ENCODE measurements at regions not wholly inside any gene's neighbourhood (a gene's known extent, or its start where the extent isn't known, plus 50 kb on each side); places are given as distances from the start of the nearest gene placed in this dataset.

DNA sequence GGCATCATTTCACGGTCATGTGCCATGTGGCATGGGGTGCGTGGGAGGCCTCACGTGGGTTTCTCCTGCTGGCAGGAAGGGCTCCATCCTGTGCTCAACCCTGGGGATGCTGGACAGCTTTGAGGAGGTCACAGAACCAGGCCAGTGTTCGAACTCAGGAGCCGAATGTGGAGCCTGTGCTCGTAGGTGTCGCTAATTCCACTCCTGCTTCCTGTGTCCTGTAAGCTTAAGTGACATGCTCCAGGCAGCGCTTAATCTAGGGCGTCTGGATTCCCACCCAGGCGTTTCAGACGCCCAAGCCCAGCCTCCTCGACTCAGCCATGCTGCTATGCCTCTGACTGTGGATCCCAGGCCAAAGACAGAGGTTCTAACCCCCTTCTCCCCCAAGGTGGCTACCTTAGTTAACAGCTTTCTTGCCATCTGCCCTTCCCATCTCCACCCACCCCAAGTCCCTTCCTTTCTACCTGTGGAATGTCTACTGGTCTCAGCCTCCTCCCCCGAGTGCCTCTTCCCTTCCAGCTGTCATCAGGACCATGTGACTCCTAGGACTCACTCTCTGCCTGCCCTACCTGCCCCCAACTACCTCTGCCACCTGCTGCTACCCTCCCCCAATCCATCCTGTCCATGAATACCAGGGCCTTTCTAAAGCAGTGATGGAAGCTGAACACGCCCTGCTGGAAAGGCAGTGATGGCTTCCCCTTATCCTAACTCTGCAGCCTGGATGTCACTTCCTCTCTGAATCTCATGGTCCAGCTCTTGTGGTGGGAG is 255.1 kb downstream of the CDH26 start:
- no peak for DNase-seq (ENCODE audit: low spot score)

DNA sequence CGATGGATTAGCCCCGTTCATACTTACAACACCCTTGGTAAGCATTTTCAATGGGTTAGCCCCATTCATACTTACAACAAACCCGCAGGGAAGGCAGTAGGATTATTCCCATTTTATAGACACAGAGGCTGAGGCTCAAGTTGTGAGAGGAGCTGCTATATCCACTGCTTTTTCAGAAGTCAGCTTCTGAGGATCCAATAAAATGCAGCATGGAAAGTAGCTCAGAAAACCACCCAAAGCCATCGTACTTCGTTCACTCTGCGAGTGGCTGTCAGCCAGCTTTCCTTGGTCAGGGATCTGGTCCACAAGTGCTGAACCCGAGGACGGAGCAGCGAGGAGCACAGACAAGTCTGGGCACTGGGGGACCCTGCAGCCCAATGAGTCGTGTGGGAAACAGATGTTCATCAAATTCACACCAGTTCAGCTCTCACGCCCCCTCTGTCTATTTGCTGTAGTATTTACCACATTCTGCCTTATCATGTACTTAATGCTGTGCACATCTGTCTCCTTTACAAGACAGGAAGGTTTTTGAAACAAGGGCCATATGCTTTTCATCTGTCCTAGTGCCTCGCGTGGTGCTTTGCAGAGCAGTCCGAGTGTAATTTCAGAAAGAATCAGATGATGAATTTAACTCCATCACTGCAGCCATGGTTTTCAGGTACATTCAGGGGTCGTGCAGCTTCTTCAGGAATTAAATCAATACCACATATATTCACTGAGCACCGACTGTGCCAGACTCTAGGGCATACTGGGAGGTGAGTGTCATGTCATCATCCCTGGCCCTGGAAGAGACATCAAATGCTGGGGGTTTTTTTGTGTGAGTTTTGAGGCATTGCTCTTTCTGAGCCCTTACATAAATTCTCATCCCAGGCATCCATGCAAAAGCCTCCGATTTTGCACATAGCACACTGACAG is 256.9 kb downstream of the CDH26 start:
- DNase-seq (ENCODE audit: low spot score): no peak

DNA sequence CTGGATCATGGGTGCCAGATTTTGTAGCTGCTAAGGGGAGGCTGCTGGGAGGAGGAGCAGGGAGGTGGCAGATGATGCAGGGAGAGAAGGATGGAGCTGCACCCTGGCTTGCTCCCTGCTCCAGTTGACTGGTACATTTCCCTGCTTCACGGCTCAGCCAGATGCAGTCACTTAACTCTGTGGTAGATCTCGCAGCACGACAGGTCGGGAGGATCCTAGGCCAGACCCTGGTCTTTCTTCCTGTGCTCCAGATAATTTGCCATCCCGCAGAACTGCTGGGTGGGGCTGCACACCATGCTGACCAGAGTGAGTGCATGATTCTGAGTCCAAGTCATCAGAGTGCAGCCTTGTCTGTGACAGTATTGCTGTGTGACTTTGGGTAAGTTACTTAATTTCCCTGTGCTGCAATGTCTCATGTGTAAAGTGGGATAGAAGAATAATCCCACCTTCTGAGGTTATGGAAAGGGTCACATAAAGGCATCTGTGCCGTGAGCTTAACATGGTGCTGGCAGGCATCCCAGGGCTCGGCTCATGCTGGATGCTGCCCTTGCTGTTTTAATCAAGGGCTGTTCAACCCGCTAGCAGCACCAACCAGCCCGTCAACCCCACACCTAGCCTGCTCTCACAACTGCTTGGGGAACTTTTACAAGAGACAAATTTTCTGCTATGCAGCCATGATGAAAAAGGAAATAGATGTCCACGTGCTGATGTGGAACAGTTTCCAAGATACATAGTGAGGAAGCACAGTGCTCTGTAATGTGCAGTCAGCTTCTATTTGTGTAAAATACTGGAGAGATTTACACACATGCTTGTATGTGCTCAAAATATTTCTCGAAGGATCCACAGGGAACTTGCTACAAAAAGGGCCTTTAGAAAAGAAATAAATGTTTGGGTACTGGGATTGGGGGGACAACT is 257.9 kb downstream of the CDH26 start:
- no peak for DNase-seq (ENCODE audit: low spot score)

DNA sequence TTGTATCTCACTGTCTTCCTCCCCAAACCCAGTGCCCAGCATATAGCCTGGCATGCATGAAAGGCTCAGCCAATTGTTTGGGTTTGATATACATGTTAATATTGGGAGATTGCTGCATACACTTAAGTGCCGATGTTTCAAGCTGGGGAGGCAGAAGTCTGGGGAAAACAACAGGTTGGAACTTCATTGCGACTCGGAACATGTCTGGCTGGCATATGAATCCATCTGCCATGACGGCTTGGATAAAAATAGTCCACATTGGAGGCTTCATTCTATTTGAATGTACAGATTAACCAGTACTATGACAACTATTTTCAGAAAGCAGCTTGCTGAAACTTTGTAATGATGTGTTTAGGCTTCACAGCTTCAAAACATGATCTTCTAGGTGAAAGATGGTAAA is 261.0 kb downstream of the CDH26 start:
- no peak for DNase-seq (ENCODE audit: low spot score)

DNA sequence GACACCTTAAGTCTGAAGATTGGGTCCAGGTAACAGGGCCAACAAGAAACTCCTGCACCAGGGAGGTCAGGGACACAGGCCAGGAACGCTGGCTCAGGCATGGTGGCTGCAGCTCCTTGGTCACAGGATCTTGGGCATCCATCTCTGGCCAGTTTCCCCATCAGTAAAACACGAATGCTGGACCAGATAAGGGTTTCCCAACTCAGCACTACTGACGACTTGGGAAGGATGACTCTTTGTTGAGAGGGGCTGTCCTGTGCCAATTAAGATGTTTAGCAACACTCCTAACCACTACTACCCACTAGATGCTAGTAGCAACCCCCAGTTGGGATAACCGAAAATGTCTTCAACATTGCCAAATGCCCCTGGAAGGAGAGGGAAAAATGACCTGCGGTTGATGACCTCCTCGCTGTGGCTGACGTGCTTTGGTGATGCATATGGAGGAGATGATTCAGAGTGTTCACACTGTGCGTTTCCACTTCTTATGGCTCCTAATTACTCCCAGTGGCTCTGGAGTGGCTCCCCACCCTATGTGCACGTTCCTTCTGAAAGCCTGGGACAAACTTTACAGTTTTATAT is 261.9 kb downstream of the CDH26 start:
- no peak for DNase-seq (ENCODE audit: low spot score)

DNA sequence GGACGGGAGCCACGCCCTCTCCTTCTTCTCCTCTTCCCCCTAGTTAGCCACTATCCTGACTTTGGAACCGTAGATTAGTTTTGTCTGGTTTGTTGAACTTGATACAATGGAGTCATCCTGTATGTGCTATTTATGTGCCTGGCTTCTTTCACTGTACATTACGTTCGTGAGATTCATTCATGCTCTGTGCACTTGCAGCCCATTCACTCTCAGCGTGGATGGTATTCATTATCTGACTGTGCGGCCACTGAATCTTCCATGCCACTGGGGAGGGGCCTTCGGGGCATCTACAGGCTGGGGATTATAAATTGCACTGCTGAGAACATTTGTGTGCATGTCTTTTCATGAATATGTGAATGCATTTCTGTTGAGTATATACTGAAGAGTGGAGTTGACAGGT is 262.5 kb downstream of the CDH26 start:
- DNase-seq (ENCODE audit: low spot score): no peak

DNA sequence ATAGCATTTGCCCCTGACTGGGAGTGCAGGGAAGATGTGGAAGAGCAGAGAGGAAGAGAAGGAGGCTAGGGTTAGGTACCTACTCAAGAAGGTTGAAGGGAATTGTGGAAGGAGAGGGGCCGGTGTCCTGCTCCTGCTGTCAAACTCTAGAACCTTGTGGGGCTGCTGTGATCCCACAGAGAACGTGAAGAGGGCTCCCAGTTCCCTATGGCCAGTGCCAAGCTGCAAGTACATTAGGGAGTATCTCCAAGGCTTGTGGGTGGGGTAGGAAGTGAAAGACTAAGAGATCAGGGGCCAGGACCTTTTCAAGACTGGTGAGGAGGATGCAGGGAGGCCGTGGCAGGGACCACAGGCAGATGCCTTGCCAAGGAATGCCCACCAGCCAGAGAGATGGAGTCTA is 263.4 kb downstream of the CDH26 start:
- DNase-seq (ENCODE audit: low spot score): no peak

DNA sequence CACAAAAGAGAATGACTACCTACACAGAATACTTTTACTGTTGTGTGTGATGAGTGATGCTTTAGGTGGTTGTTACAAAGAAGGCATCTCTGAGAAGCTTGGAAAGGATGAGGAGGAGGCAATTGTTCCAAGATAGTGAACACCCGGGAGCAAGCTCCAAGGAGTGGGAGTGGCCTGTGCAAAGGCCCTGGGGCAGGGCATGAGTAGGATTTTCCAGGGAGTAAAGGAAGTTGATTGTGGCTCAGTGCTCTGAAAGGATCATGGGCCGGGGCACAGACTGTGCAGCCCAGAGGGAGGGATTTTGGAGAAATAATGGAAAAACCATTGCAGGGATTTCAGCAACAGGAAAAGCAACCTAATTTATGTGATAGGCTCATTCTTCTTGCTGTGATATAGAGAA is 264.3 kb downstream of the CDH26 start:
- no peak for DNase-seq (ENCODE audit: low spot score)

DNA sequence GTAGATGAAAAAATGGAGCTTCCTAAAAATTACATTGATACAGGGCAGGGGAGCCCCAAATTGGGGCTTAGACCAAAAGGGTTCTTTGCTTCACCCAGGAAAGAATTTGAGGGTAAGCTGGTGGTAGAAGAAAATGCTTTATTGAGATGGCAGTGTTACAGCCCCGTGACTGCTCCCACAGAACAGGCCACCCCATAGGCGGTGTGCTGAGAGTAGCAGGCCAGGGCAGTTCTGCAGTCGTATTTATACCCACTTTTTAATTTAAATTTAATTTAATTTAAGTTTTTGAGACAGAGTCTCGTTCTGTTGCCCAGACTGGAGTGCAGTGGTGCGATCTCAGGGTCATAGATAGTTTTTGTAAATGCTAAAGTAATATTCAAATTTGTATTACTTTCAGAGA is 265.0 kb downstream of the CDH26 start:
- no peak for DNase-seq (ENCODE audit: low spot score)

DNA sequence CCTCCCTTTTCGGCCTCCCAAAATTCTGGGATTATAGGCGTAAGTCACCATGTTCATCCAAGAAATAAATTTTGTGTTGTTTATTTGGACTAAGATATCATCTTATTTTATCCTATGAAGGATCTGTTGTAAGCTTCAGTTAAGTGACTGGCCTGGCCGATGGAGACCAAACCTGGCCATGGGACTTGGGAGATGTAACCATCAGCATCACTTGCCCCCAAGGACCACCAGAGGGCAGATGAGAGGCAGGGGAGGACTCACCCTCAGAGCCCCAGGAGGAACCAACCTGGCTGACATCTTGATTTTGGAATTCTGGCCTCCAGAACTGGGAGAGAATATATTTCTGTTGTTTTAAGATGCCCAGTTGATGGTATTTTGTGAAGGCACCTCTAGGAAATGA is 266.7 kb downstream of the CDH26 start:
- DNase-seq (ENCODE audit: low spot score): no peak

DNA sequence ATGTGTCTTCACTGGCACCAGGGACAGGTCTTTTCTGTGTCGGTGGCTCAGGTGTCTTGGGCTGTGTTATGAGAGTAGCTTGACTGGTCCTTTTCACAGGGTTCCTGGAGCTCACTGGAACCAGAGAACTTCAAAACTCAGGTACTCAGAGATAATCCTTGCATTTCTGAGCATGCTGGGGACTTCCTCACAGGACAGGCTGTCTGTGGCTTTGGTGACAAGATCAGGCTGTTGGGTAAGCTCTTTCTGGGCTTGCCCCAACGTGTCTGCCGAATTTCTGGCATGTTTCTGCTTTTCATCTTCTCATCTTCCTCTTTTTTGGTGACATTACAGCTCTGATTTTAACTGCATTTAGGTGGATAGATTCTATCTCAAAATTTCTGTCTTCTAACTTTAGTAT is 270.0 kb downstream of the CDH26 start:
- DNase-seq (ENCODE audit: low spot score): no peak

DNA sequence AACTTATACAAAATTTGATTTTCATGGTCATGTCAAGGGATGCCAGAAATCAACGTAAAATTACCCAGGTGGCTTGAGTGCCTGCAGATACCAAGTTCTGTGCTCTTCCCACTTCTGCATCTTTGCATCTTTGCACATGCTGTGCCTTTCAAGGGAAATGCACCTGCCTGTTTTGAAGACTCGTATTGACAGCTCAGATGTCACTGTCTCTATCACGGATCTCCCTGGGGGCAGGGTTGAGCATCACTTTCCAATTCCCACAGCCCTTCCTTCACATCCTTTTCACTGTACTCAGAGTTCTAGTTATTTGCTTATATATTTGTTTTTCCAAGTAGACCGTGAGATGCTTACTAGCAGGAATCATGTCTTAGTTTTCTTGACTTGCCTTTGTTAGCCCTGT is 274.2 kb downstream of the CDH26 start:
- no peak for DNase-seq (ENCODE audit: low spot score)

DNA sequence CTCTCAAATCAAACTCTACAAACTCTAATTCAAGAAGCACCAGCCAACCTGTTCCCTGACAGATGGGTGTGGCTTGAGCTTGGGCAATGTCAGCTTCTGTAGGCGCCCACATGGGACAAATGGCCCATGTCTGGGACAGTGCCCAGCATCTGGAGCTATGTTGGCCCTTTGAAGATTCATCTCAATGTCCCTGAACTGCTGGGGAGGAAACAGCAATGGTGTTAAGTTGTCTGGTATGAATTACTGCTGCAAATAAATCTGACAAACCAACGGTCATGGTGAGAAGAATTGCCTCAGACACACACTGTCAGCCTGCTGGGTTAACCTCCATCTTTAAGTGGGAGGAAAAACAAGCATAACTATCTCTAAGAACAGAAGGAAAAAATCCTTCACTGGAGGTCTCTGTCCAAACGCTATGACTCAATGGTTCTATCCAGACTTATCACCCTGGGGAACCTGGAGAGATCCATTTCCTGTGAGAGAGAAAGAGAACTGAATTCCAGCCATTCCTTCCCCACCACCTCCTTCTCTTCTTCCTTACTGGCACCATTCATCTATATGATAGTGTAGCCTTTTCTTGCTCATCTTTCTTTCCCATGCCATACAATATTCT is 274.9 kb downstream of the CDH26 start:
- no peak for DNase-seq (ENCODE audit: low spot score)

DNA sequence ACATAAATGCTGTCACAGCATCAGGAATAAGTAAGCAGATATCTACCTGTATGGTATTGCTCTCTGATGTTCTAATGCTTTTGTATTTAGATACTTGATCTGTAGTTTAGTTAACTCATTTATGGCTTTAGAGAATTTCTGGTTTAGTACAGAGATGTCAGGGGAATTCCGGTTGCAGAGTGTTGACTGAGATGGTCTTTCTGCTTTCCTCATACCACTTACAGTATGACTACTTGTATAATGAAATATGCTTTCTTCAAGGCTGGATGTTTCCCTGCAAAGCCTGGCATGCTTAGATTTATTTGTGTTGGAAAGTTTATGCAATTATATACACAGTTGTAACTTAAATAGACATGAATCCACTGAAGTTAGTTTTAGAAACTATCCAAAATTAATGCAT is 278.4 kb downstream of the CDH26 start:
- no peak for DNase-seq (ENCODE audit: low spot score)

DNA sequence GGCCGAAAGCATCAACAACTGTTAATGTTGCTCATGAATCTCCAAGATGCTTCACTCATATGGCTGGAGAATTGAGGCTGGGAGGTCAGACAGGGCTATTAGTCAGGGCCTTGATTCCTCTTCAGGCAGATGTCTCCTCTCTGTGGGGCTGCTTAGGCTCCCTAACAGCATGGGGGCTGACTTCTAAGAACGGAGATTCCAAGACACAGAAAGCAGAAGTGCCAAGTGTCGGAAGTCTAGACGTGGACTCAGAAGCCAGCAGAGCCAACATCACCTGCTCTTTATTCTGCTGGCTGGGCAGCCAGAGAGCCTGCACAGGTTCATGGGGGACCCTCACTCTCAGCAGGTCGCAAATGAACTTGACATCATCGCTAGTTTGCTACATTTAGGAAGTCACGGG is 279.8 kb downstream of the CDH26 start:
- no peak for DNase-seq (ENCODE audit: low spot score)

DNA sequence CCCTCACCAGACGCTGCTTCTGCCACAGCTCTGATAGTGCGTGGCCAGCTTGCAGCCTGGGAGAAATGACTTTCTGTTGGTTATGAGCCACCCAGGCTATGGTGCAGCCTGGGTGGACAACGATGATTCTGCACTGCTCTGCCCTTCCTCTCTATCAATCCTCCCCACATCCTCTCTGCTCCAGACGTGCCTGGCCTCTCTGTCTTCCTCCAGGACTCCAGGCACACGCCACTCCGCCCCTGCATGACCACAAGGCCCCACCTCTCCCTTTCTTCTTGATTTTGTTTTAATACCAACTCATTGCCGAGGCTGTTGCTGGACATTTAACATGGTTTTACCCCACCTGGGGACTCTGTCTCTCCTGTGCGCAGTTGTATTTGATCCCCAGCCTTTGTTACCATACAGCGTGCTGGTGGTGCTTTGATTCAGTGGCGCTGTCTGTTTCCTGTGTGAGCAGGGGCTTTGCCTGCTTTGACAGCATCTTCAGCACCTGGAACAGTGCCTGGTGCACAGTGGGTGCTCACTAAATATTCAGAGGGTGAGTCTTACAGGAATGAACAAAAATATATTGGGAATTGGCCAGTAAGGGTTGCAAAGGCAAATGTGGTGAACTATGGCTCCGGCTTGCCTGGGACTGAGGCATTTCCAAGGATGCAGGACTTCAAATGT is 280.9 kb downstream of the CDH26 start:
- DNase-seq (ENCODE audit: low spot score): no peak

DNA sequence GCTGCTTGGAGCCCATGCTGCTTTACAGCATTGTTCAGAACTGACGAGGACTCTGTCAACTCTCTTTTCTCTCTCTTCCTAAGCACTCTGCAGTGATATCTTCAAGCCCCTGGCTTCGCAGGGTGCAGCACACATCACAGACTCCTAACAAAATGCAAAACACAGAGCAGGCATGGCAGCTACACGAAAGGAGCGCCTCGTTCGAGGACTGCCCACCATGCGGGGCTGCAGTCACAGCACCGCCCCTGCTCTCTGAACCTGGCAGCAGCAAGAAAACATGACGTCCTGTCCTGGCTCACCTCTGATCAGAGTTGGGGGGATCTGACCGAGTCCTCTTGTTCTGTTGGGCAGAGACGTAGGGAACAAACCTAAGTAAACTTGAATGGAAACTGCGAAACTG is 281.7 kb downstream of the CDH26 start:
- DNase-seq (ENCODE audit: low spot score): no peak

DNA sequence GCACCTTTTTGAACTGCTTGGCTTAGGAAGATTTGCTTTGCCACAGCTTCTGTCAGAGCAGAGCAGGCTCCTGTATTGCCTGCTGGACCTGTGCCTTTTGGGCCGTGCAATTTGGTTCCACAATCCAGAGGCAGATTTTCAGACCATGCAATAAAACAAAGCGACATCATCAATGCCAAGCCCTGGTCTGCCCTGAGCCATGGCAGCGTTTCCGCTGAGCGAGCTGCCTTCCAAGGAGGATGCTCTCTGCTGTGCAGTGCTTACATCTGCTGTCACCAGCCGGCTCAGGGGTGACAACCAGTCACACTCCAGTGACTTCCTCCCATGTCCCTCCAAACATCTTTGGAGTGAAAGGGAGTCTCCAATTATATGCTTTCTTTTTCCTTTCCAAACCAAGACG is 282.2 kb downstream of the CDH26 start:
- no peak for DNase-seq (ENCODE audit: low spot score)

DNA sequence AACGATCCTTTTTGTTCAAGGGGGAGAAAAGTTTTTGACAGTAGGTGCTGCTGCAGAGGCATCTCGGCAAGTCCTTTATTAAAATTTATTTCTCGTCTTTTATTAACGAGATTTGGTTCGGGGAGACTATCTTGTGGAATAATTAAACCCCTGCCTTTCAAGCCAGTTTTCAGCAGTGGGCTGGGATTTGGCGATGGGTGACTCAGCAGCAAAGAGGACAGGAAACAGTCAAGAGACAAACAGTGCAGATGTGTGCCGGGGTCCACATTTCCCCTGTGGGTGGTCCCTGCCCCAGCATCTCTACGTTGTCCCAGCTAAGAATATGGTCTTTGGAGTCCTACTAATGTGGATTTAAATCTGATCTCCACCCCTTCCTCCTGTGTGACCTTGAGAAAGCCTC is 282.8 kb downstream of the CDH26 start:
- DNase-seq (ENCODE audit: low spot score): no peak

DNA sequence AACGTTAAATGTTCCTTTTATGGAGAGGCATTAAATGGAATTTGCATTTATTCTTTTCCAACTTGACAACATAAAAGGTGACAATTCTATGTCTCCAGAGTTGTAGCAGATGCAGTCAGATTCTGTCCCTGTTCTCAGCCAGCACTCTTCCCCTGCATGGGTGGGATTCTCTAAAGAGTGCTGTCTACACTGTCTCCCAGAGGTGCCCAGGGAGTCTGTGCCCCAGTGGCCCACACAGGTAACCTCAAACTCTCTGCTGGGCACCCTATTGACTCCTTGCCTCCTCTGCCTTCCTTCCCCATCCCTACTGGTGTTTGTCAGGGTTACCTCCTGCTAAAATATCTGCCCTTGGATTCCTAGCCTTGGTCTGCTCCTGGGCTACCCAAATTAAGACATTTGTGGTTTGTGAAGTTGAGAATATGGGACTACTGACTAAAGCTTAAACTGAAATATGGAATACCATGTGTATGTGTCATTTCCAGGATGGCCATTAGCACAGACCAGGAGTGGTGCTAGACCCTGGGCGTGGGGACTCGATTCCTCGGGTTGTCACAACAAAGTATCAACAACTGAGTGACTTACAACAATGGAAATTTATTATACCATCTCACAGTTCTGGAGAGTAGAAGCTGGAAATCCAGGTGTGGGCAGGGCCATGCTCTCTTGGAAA is 284.7 kb downstream of the CDH26 start:
- no peak for DNase-seq (ENCODE audit: low spot score)

All from ecto neural progenitor cell (in vitro differentiated cells).